ENCODE measurements at regions not wholly inside any gene's neighbourhood (a gene's known extent, or its start where the extent isn't known, plus 50 kb on each side); places are given as distances from the start of the nearest gene placed in this dataset.

DNA sequence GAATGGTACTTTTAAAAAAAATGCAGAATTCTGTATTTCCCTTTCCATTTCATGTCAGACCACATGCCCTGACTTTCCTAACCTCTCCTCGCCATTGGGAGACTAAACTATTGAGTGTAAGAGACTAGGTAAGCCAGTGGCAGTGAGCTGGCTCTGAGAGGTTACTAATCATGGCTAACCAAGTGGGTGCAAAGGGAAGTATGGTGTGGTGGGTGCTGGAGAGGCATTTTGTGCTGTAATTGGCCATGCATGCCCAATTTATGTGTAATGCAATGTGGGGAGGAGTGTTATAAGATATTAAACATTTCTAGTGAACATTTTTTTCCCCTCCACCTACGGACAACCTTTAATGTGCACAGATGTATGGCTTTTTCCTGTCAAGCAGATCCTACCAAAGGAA lies 190.1 kb downstream of the LMO4 start:
- TF ChIP-seq, protein P1, sequence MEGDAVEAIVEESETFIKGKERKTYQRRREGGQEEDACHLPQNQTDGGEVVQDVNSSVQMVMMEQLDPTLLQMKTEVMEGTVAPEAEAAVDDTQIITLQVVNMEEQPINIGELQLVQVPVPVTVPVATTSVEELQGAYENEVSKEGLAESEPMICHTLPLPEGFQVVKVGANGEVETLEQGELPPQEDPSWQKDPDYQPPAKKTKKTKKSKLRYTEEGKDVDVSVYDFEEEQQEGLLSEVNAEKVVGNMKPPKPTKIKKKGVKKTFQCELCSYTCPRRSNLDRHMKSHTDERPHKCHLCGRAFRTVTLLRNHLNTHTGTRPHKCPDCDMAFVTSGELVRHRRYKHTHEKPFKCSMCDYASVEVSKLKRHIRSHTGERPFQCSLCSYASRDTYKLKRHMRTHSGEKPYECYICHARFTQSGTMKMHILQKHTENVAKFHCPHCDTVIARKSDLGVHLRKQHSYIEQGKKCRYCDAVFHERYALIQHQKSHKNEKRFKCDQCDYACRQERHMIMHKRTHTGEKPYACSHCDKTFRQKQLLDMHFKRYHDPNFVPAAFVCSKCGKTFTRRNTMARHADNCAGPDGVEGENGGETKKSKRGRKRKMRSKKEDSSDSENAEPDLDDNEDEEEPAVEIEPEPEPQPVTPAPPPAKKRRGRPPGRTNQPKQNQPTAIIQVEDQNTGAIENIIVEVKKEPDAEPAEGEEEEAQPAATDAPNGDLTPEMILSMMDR (conservative IDR thresholded peaks at IDR 0.05 in 1 of 2, IDR thresholded peaks at IDR 0.05 in 1 of 2; ENCODE audit: low read depth in 1 of 2, low read length in 2 of 2) = no peak
- no peak for TF ChIP-seq EZH2 (IDR thresholded peaks at IDR 0.05; ENCODE audit: low read length, missing control alignments)

Measured in fibroblast of lung (primary cell).